Left ventricle myocardium inferior (tissue), 1 donor: ENCODE measurements at regions not wholly inside any gene's neighbourhood (a gene's known extent, or its start where the extent isn't known, plus 50 kb on each side); places are given as distances from the start of the nearest gene placed in this dataset.

Experiments used
- DNase-seq: peaks from one replicate; pipeline ENCODE4 v3.0.0-alpha.2; 2020
- H3K27ac ChIP-seq: fragments of 200-600 bp; replicated peaks from 2 replicates; pipeline ENCODE4 v1.8.0; 2021
- H3K27me3 ChIP-seq: fragments of 200-600 bp; 2 replicates; pipeline ENCODE4 v1.8.0; 2021; ENCODE audit warnings: low read depth
- H3K36me3 ChIP-seq: fragments of 200-600 bp; 2 replicates; pipeline ENCODE4 v1.8.0; 2021
- H3K4me1 ChIP-seq: fragments of 200-600 bp; 2 replicates; pipeline ENCODE4 v1.8.0; 2021
- H3K4me3 ChIP-seq: fragments of 200-600 bp; 2 replicates; pipeline ENCODE4 v1.8.0; 2021; ENCODE audit warnings: mild to moderate bottlenecking, moderate library complexity
- H3K9me3 ChIP-seq: fragments of 200-600 bp; replicated peaks from 2 replicates; pipeline ENCODE4 v1.8.0; 2021
- CTCF ChIP-seq: fragments of 200-600 bp; IDR thresholded peaks from 2 replicates; pipeline ENCODE4 v1.8.0; 2021; ENCODE audit warnings: antibody characterized with exemption, mild to moderate bottlenecking, borderline replicate concordance
- intact Hi-C: fragments of 100-400 bp; cut with micrococcal nuclease; formaldehyde crosslinking; loops from one replicate; pipeline ENCODE4 v1.11.0; 2022
- donor health status: DM: no; HTN: yes; CAD: no; lungs with severe emphysema.

GRCh38 chr10:52864201-52865106 is 91.9 kb upstream of the MBL2 start:
- no peak for TF ChIP-seq CTCF
- Histone ChIP-seq H3K9me3 (no peaks in the 10 kb centered on the region), H3K4me3 (no peak overlapping the region), H3K27ac (no peak overlapping the region), H3K4me1 (peaks cover 12% of the 10 kb centered on the region), H3K27me3 (no peaks in the 10 kb centered on the region), H3K36me3 (no peaks in the 10 kb centered on the region)
- intact Hi-C loops: no loop called here
- peak; percentile 34 for DNase-seq

GRCh38 chr10:52858722-52859121 is 86.1 kb upstream of the MBL2 start:
- Histone ChIP-seq H3K27ac (no peak overlapping the region), H3K36me3 (no peaks in the 10 kb centered on the region), H3K9me3 (no peaks in the 10 kb centered on the region), H3K27me3 (no peaks in the 10 kb centered on the region), H3K4me1 (peaks cover 5% of the 10 kb centered on the region), H3K4me3 (no peak overlapping the region)
- intact Hi-C loops: no loop called here
- DNase-seq: no peak
- no peak for TF ChIP-seq CTCF

GRCh38 chr10:52855546-52856325 is 83.2 kb upstream of the MBL2 start:
- H3K27ac ChIP-seq: no peak overlapping the region
- no peak for TF ChIP-seq CTCF
- DNase-seq: no peak
- H3K9me3 ChIP-seq: no peaks in the 10 kb centered on the region
- H3K4me3 ChIP-seq: no peak overlapping the region
- intact Hi-C loops: no loop called here
- peaks cover 5% of the 10 kb centered on the region for H3K4me1 ChIP-seq
- no peaks in the 10 kb centered on the region for H3K36me3 ChIP-seq
- H3K27me3 ChIP-seq: no peaks in the 10 kb centered on the region

GRCh38 chr10:52853704-52854103 is 81.1 kb upstream of the MBL2 start:
- DNase-seq: no peak
- H3K4me3 ChIP-seq: no peak overlapping the region
- intact Hi-C loops: no loop called here
- TF ChIP-seq CTCF: no peak
- no peak overlapping the region for H3K27ac ChIP-seq
- peaks cover 2% of the 10 kb centered on the region for H3K4me1 ChIP-seq
- no peaks in the 10 kb centered on the region for H3K36me3 ChIP-seq
- no peaks in the 10 kb centered on the region for H3K9me3 ChIP-seq
- H3K27me3 ChIP-seq: no peaks in the 10 kb centered on the region

- no peak for DNase-seq
- H3K36me3 ChIP-seq: no peaks in the 10 kb centered on the region
- no peaks in the 10 kb centered on the region for H3K4me1 ChIP-seq
- intact Hi-C loops: no loop called here
- H3K4me3 ChIP-seq: no peak overlapping the region
- peaks cover 26% of the 10 kb centered on the region for H3K9me3 ChIP-seq
- H3K27me3 ChIP-seq: no peaks in the 10 kb centered on the region
- no peak overlapping the region for H3K27ac ChIP-seq
- no peak for TF ChIP-seq CTCF
Measured at GRCh38 chr10:52836816-52837215, 64.2 kb upstream of the MBL2 start.
